ENCODE measurements at regions not wholly inside any gene's neighbourhood (a gene's known extent, or its start where the extent isn't known, plus 50 kb on each side); places are given as distances from the start of the nearest gene placed in this dataset.

DNA sequence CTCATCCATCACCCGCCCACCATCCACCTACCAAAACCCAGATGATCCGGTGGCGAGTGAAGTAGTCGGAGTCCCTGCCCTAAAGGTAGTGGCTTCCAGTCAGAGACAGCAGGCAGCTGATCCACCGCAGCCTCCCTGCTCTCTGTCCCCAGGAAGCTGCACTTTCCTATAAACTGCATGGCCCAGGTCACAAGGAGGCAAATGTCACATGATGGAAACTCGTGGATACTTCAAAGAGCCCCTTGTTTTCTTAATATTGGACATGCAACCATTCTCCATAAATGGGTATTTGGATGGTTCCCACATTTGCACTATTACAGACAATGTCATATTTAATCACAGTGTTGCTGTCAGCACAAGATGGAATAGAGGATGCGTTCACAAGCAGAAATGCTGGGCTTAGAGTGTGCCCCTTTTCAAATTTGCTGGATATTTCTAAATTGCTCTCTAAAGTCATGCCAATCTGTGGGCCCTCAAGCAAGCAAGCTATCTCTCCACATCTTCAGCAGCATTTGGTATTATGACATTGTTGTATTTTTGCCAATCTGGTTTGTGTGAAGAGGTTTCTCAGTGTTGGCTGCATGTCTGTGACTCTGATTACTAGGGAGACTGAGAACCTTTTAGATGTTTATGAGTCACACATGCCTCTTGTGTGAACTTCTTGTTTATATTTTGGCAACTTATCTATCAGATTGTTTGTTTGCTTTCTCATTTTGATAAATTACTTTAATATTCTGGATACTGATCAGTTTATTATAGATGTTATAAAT is 822.0 kb downstream of the TNS3 start:
- TF ChIP-seq POLR2AphosphoS5 (IDR thresholded peaks at IDR 0.05; ENCODE audit: low read depth, low read length) (no peak), TAF1 (IDR thresholded peaks at IDR 0.05; ENCODE audit: low read depth, low read length) (no peak), SPI1 (IDR thresholded peaks at IDR 0.05; ENCODE audit: low read depth, low read length) (no peak), POLR2A (IDR thresholded peaks at IDR 0.05; ENCODE audit: low read depth, low read length) (no peak)
